Esophagus muscularis mucosa (tissue), 4 donors: ENCODE measurements at regions not wholly inside any gene's neighbourhood (a gene's known extent, or its start where the extent isn't known, plus 50 kb on each side); places are given as distances from the start of the nearest gene placed in this dataset.

ENCODE experiments used
- EP300 ChIP-seq: sonication (generic); formaldehyde crosslinking; IDR thresholded peaks from one replicate; pipeline ENCODE4 v1.6.1; 2017; ENCODE audit warnings: antibody characterized with exemption
- POLR2A ChIP-seq: fragments of 450-650 bp; IDR thresholded peaks from one replicate; pipeline ENCODE4 v1.6.1; 2017; ENCODE audit warnings: antibody characterized with exemption, moderate library complexity, mild to moderate bottlenecking, low read depth
- TF ChIP-seq, protein P1 (sequence below), 3 experiments: fragments of 200-600 bp in 2 of 3; fragments of 450-650 bp in 1 of 3; sonication (generic) in 2 of 3; IDR thresholded peaks; one replicate each; pipeline ENCODE4 v1.5.1; 2017 to 2019; ENCODE audit warnings: antibody characterized with exemption in 3 of 3, mild to moderate bottlenecking in 2 of 3, moderate library complexity in 1 of 3

DNA sequence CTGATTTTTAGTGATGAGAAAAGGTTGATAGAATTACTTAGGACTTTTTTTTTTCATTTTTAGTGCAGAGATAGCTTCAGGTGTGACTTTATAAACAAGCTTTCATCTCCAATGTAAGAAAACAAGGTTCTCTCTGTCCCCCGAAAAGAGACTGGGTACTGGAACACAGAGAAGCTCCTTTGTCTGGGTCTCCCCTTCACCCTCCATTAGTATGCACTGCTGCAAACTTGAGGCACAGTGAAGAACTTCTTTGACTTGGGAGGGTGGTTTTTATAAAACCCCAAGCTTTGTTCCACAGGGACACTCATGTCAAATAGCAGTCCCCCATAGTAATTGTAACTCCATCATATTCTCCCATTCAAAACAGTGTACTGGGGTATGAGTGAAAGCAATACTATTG is 93.5 kb upstream of the SOX2 start:
- TF ChIP-seq, protein P1, sequence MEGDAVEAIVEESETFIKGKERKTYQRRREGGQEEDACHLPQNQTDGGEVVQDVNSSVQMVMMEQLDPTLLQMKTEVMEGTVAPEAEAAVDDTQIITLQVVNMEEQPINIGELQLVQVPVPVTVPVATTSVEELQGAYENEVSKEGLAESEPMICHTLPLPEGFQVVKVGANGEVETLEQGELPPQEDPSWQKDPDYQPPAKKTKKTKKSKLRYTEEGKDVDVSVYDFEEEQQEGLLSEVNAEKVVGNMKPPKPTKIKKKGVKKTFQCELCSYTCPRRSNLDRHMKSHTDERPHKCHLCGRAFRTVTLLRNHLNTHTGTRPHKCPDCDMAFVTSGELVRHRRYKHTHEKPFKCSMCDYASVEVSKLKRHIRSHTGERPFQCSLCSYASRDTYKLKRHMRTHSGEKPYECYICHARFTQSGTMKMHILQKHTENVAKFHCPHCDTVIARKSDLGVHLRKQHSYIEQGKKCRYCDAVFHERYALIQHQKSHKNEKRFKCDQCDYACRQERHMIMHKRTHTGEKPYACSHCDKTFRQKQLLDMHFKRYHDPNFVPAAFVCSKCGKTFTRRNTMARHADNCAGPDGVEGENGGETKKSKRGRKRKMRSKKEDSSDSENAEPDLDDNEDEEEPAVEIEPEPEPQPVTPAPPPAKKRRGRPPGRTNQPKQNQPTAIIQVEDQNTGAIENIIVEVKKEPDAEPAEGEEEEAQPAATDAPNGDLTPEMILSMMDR (IDR thresholded peaks at IDR 0.05): no peak
- TF ChIP-seq EP300 (no peak), POLR2A (no peak)
